Type B pancreatic cell (in vitro differentiated cells): ENCODE measurements at regions not wholly inside any gene's neighbourhood (a gene's known extent, or its start where the extent isn't known, plus 50 kb on each side); places are given as distances from the start of the nearest gene placed in this dataset.

Experiments used
- DNase-seq: peaks from one replicate; pipeline ENCODE4 v3.0.0; 2021; ENCODE audit warnings: mixed read lengths; ENCODE audit not compliant: unreplicated experiment; ENCODE audit errors: extremely low spot score
- H3K27ac Mint-ChIP-seq: 2 replicates; pipeline ENCODE4 v1.8.0; 2021; ENCODE audit warnings: mild to moderate bottlenecking, mixed read lengths
- H3K27me3 Mint-ChIP-seq: 2 replicates; pipeline ENCODE4 v1.8.0; 2021; ENCODE audit warnings: mixed read lengths
- H3K36me3 Mint-ChIP-seq: 2 replicates; pipeline ENCODE4 v1.8.0; 2021; ENCODE audit warnings: mixed read lengths
- H3K4me1 Mint-ChIP-seq: one replicate; pipeline ENCODE4 v1.8.0; 2021; ENCODE audit warnings: mixed read lengths; ENCODE audit not compliant: unreplicated experiment
- H3K4me3 Mint-ChIP-seq: 2 replicates; pipeline ENCODE4 v1.8.0; 2021; ENCODE audit warnings: mild to moderate bottlenecking, mixed read lengths
- H3K9me3 Mint-ChIP-seq: 2 replicates; pipeline ENCODE4 v1.8.0; 2021; ENCODE audit warnings: mixed read lengths
- CTCF ChIP-seq: fragments of 200-600 bp; sonication (generic); conservative IDR thresholded peaks from 2 replicates; pipeline ENCODE4 v1.5.0; 2021; ENCODE audit warnings: antibody characterized with exemption, mild to moderate bottlenecking

GRCh38 chr22:47335958-47336357 lies 573.5 kb downstream of the TBC1D22A start:
- TF ChIP-seq CTCF: no peak
- Mint-ChIP-seq H3K27me3 (no peaks in the 10 kb centered on the region), H3K9me3 (peaks cover 17% of the 10 kb centered on the region), H3K27ac (no peak overlapping the region), H3K36me3 (no peaks in the 10 kb centered on the region), H3K4me1 (no peaks in the 10 kb centered on the region), H3K4me3 (no peak overlapping the region)
- no peak for DNase-seq

GRCh38 chr22:47335460-47335859 lies 573.0 kb downstream of the TBC1D22A start:
- TF ChIP-seq CTCF: no peak
- Mint-ChIP-seq H3K36me3 (no peaks in the 10 kb centered on the region), H3K4me3 (no peak overlapping the region), H3K27me3 (no peaks in the 10 kb centered on the region), H3K9me3 (peaks cover 17% of the 10 kb centered on the region), H3K4me1 (no peaks in the 10 kb centered on the region), H3K27ac (no peak overlapping the region)
- DNase-seq: no peak

GRCh38 chr22:47334601-47335000 lies 572.2 kb downstream of the TBC1D22A start:
- no peaks in the 10 kb centered on the region for H3K27me3 Mint-ChIP-seq
- H3K4me3 Mint-ChIP-seq: no peak overlapping the region
- no peaks in the 10 kb centered on the region for H3K4me1 Mint-ChIP-seq
- peaks cover 17% of the 10 kb centered on the region for H3K9me3 Mint-ChIP-seq
- H3K36me3 Mint-ChIP-seq: no peaks in the 10 kb centered on the region
- no peak for TF ChIP-seq CTCF
- DNase-seq: no peak
- H3K27ac Mint-ChIP-seq: no peak overlapping the region

- no peak for DNase-seq
- Mint-ChIP-seq H3K9me3 (peaks cover 23% of the 10 kb centered on the region), H3K36me3 (no peaks in the 10 kb centered on the region), H3K4me3 (no peak overlapping the region), H3K27me3 (no peaks in the 10 kb centered on the region), H3K27ac (no peak overlapping the region), H3K4me1 (no peaks in the 10 kb centered on the region)
- no peak for TF ChIP-seq CTCF
These were observed 571.2 kb downstream of the TBC1D22A start for GRCh38 chr22:47333625-47334024.

- no peaks in the 10 kb centered on the region for H3K27me3 Mint-ChIP-seq
- H3K4me1 Mint-ChIP-seq: no peaks in the 10 kb centered on the region
- no peak overlapping the region for H3K27ac Mint-ChIP-seq
- H3K36me3 Mint-ChIP-seq: no peaks in the 10 kb centered on the region
- no peak for DNase-seq
- H3K4me3 Mint-ChIP-seq: no peak overlapping the region
- peaks cover 27% of the 10 kb centered on the region for H3K9me3 Mint-ChIP-seq
- no peak for TF ChIP-seq CTCF
These were observed 570.0 kb downstream of the TBC1D22A start for GRCh38 chr22:47332246-47332980.

- Mint-ChIP-seq H3K36me3 (no peaks in the 10 kb centered on the region), H3K27me3 (no peaks in the 10 kb centered on the region), H3K4me1 (no peaks in the 10 kb centered on the region), H3K4me3 (no peak overlapping the region), H3K27ac (no peak overlapping the region), H3K9me3 (peaks cover 31% of the 10 kb centered on the region)
- no peak for DNase-seq
- no peak for TF ChIP-seq CTCF
These were observed 569.3 kb downstream of the TBC1D22A start for GRCh38 chr22:47331750-47332149.
